NCI-H1048 (cell line): ENCODE measurements at regions not wholly inside any gene's neighbourhood (a gene's known extent, or its start where the extent isn't known, plus 50 kb on each side); places are given as distances from the start of the nearest gene placed in this dataset.
"Not testable (repeated sequence)": the region's sequence is repeated elsewhere in the genome, so short reads cannot be mapped to it uniquely, and the experiment has no call there.

Experiments
- DNase-seq: peaks from one replicate; lab custom pipeline; 2025; lab: John Stamatoyannopoulos, UW

DNA sequence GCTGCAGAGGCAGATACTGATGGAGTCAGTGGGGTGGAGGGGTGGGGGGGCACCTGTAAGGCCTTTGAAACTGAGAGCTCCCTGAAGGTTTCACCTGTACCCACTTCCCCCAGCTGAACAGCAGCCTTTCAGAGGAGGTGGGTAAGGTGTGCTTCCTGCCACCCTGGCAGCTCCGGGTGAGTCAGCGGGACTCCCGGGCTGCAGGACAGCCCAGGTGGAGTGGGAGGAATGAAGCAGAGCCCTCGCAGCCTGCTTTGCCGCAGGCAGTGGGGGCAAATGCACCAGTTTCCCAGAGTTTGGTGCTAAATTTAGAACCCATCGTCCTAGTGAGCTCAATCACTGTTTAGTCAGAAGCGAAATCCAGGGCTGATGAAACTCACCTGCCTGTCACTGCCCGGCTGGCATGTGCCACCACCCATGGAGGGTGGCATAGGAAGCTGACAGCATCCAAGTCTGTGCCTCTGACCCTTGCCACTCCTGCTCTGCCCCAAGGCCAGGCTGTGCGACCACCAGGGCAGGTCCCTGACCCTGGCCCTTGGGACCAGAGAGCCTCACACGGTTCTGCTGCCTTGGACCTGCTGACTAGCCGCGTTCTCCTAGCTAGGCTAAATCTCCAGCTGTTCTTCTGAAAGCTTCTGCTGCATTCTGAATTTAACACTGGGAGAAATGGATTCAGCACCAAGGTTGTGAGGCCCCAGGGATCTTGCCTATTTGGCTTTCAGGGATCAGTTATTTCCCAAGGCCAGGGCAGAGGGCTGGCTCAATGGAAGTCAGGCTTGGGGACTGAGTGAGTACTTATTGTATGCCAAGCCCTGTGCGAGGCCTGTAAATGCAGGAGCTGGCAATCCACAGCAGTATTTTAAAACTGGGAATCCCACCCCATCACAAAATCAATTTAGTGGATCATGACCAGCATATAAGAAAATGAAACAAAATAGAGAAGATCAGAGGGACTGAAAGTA, 67.3 kb upstream of the RASGRF1 start:
- no peak for DNase-seq

DNA sequence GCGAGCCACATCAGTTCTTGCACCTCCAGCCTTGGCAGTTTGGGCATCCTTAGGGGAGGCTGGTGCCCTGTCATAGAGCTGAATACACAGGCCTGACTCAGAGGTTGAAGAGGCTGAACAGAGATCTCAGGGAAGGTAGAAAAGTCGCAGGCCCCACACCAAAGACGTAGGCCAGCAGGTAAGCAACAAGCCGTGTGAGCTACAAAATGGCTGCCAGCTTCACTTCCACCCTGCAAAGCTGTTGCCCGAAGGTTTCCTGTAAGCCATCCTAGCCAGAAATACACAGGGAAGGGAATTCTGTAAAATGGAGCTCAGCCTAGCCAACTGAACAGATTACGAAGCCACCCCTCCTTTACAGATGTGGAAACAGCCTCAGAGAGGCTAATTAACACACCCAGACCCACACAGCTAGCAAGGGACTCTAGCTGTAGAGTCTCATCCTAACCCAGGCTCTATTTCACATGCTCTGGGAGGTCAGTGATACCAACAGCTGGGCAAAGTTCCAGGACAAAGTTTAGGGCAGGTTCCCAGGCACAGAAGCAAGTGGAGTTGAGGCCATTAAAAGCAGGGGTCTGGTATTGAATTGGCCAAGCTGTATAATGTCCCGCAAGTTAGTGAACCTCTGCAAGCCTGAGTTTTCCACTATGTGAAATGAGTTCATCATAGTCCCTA, 66.3 kb upstream of the RASGRF1 start:
- DNase-seq: no peak

DNA sequence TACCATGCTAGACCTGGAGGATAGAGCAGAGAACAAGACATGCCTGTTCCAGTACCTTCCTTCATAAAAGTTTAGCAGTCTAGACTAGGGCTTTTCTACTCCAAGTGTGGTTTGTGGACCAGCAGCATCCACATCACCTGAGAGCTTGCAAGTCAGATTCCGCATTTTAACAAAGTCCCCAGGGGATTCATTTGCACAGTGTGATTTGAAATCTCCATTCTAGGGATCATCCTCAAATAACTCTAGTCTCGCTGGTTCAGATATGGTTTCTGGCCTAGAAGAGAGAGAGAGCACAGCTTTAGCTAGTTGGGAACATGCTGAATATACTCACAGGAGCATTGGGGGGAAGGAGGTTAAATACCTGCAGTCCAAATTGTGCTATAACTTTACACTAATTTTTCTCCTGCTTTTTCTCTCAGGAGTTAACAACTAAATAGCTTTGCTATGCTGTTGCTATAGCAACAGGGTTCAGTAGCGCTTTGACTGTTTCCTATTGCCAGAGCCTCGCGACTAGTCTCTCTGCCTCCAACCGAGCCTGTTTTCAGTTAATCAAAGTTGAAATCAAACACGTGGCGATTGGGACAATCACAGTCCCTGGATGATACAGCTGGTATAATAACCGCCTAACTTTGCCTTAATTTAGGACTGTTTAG, 64.0 kb upstream of the RASGRF1 start:
- no peak for DNase-seq

DNA sequence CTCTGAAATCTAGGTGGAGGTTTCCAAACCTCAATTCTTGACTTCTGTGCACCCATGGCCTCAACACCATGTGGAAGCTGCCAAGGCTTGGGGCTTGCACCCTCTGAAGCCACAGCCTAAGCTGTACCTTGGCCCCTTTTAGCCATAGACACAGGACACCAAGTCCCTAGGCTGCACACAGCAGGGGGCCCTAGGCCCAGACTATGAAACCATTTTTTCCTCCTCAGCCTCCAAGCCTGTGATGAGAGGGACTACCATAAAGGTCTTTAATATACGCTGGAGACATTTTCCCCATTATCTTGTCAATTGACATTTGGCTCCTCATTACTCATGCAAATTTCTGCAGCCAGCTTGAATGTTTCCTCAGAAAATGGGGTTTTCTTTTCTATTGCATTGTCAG, 53.7 kb upstream of the RASGRF1 start:
- DNase-seq: not testable (repeated sequence)

DNA sequence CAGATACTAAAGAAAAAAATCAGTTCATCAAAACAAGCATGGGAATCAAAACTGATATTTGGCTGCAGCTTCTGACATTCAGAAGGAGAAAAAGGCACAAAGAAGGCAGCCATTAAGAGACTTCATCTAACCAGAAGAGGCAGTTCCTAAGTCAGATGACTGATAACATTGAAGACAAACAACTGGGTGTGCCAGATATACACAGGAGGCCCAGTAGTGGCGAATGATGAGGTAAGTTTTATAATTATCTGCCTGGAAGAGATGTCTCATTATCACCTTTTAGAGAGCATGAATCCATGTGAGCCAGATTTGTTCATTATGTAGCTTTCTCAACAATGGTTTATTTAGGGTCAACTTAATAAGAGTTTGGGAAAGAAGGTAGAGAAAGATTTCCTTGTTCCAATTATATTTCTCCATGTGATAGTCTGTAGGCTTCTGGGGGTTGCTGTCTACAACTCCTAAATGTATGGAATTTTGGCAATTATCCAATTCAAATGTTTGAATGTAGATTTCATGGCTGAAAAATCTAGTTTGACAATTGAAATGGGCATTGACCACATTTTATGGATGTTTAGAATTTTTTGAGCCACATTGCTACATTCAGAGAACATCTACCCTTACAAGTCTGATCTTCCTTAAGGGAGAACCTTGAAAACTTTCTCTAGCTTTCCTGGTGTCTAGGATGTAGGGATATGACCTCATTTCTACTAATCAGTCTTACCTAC, 50.4 kb upstream of the RASGRF1 start:
- DNase-seq: no peak
